ENCODE measurements at regions not wholly inside any gene's neighbourhood (a gene's known extent, or its start where the extent isn't known, plus 50 kb on each side); places are given as distances from the start of the nearest gene placed in this dataset.

DNA sequence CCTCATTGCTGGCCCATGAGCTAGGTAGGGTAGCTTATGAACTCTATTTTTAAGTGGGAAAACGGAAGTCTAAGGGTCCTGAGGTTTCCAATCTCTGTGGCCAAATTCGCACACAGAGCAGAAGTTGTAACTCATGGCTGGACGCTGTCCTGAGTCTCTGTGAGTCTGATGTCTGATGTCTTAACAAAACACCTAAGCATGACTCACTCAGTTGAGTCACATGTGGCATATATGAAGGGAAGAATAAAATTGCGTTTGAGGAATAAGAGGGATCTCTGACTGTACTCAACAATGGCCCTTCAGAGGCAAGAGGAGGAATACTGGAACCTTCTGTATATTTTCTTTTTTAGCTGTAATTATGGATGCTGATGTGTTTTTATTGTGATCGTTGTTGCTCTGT, 569.7 kb downstream of the RIT2 start:
- TF ChIP-seq CTCF (conservative IDR thresholded peaks at IDR 0.05; ENCODE audit: low read length) (no peak), EZH2phosphoT487 (IDR thresholded peaks at IDR 0.05; ENCODE audit: borderline replicate concordance) (no peak)
